Stromal cell of bone marrow (primary cell): ENCODE measurements at regions not wholly inside any gene's neighbourhood (a gene's known extent, or its start where the extent isn't known, plus 50 kb on each side); places are given as distances from the start of the nearest gene placed in this dataset.
"Not testable (repeated sequence)": the region's sequence is repeated elsewhere in the genome, so short reads cannot be mapped to it uniquely, and the experiment has no call there.

Source experiments
- DNase-seq: peaks from one replicate; pipeline ENCODE4 v3.0.0-alpha.2; 2012; ENCODE audit warnings: low read depth

- no peak for DNase-seq
Measured at GRCh38 chr1:166490437-166490991, 323.7 kb upstream of the FAM78B start.

DNA sequence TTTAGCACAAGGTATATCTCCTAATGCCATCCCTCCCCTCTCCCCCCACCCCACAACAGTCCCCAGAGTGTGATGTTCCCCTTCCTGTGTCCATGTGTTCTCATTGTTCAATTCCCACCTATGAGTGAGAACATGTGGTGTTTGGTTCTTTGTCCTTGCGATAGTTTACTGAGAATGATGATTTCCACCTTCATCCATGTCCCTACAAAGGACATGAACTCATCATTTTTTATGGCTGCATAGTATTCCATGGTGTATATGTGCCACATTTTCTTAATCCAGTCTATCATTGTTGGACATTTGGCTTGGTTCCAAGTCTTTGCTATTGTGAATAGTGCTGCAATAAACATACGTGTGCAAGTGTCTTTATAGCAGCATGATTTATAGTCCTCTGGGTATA, 327.0 kb upstream of the FAM78B start:
- not testable (repeated sequence) for DNase-seq

GRCh38 chr1:166507347-166507746, 331.9 kb upstream of the POGK start:
- DNase-seq: no peak

DNA sequence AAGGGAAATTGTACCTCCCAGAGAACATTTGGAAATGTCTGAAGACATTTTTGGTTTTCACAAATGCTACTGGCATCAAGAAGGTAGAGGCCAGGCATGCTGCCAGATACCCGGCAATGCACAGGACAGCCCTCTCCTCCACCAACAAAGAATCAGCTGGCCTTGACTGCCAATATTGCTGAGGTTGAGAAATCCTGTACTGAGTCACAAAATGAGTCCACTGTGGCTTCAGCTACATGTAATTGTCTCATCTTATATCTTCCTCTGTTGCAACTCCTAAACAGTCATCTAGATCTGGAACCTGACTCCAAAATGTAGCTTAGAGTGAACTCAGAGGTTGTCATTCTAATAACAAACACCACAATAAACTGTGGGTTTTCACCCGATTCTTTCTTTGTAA, 327.5 kb upstream of the POGK start:
- no peak for DNase-seq

GRCh38 chr1:166514067-166514466, 325.2 kb upstream of the POGK start:
- DNase-seq: no peak

- DNase-seq: no peak
Measured at GRCh38 chr1:166527752-166528151, 311.5 kb upstream of the POGK start.

DNA sequence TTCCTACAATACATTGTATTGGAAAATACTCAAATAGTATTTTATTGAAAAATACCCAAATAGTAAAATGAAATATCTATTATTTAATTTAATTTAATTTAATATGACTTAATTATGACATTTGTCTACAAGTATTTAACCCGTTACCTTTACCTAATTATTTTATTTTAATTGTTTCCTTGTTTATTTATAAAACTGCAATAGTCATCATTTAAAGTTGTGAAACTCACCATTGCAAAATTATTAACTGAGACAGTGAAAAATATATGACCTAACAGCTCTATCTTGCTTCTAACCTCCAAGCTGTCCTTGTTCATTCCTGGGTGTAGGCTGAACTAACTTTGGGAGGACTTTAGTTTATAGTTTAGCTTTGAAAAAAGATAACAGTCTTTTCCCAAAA, 300.6 kb upstream of the POGK start:
- no peak for DNase-seq

DNA sequence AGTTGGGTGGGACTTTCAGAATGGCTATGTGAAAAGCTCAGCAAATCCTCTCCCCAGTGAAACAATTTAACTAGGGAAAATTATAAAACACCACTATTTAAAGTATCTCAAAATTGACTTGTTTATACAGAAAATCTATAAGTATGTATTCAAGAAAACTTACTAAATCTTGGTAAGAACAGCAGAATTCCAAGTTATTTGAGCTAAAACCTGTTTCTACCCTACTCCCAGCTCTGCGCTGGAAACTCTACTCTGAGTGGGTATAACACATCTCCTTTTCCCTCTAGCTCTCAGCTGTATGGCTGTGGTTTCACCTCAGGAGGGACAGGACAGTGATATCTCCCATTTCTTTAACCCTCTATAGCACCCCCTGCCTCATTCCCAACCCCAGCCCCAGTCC, 295.2 kb upstream of the POGK start:
- DNase-seq: no peak

DNA sequence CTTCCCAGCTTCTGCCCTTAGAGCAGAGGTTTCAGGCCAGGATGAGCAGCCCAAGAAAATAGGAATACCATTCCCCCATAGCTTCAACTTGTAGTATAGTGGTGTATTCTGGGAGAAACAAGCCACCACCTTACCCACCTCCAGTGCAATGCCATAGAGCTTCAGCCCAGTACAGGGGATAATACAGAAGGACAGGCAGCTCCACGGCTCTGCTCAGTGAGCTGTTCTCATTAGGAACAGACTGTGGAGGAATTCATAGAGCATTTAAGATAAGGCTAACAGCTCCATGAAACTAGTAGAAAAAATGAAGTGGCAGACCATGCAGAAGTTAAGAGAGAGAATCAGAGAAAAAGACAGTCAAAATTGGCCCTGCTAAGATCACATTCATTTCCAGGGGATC, 294.7 kb upstream of the POGK start:
- no peak for DNase-seq

- no peak for DNase-seq
Measured at GRCh38 chr1:166552706-166553105, 286.6 kb upstream of the POGK start.

DNA sequence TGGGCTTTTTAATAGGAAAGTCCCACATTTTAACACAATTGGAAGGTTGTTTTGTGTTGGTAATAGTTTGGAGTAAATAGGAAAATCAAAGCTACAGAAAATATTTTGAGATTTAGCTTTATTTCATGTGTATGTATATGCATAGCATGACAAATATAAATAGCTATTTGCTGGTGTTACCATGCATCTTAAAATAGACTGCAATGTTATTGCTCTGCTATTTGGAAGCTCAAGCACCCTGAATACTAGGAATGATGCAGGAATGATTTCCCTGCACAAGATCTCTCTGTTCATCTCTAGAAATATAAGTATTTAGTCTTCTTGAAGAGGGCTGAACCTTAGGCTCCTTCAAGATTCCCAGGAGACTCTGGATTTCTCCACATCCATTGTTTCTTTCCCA, 268.3 kb upstream of the POGK start:
- DNase-seq: no peak

GRCh38 chr1:166573199-166573598, 266.1 kb upstream of the POGK start:
- no peak for DNase-seq

DNA sequence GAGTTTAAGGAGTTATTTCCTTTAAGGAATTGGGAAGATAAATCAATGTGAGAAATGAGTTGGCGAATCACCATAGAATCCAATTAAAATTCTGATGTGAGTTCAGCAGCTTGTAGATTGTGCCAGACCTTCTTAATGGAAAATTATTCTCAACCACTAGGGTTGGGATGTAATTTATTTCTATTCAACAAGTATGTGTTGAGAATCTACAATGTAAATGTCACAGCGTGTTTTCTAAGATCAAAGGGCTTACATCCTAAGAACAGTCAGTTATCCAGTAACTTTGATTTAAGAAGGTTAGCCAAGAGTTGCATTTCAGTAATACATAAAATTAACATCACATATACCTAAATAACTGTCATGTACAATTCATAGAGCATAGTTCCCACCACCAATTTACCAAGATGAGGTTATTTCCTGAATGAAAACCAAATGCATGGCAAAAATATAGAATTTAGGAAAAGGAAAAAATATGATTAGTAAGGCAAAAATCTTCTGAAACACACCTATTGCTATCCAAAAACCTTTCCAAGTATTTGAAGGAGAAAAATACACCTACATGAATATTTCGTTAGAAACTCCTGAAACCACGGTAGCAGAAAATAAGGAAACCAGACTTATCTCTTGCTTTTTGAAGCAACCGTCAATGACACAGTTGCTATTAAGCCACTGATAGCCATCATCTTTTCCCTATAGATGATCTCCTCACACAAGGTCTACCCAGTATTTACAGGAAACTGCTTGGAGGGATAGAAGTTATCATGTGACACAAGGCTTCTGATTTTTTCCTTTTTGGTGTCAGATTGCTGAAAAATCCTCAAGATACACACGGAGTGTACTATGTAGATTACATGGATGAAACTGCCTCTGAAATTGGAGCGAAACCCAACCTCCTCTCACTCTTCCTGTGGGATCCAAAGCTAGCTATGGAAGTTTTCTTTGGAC, 259.4 kb upstream of the POGK start:
- no peak for DNase-seq

GRCh38 chr1:166588741-166589140, 250.5 kb upstream of the POGK start:
- DNase-seq: no peak

DNA sequence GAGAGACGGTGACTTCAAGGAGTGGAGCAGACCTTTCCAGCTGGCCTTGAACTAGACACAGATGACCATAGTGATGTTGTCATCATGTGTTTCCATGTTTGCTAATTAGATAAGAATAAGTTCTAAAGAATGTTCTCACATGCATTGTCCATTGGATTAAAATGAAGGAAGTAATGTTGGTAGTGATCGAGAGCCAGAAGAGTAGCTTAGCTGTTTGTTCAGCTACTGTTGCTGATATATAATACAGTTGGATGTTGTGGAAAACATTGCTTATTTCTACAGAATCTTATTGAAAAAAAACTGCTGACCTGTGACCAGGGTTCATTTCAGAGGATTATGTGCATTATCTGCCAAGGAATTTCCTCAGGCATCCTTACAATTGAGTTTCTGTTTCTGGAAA, 249.1 kb upstream of the POGK start:
- DNase-seq: no peak

GRCh38 chr1:166594646-166595045, 244.6 kb upstream of the POGK start:
- no peak for DNase-seq

- no peak for DNase-seq
Measured at GRCh38 chr1:166597516-166597915, 241.8 kb upstream of the POGK start.

DNA sequence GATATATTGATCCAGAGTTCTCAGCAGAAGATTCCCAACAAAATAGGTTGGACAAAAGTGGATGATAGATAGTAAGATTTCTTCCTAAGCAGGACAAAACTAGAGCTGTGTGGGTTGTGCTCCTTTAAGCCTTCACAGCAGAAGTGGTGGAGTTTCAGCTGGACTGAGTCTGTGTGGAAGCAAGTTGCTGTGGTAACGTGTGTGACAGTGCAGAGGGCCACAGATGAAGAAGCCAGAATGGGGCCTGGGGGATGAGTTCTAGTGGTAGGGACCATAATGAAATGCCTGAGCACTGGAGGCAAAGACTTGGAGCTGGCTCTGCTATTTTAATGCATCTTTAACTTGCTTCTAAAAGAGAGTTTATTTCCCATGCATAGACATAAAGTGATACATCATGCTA, 238.7 kb upstream of the POGK start:
- no peak for DNase-seq

DNA sequence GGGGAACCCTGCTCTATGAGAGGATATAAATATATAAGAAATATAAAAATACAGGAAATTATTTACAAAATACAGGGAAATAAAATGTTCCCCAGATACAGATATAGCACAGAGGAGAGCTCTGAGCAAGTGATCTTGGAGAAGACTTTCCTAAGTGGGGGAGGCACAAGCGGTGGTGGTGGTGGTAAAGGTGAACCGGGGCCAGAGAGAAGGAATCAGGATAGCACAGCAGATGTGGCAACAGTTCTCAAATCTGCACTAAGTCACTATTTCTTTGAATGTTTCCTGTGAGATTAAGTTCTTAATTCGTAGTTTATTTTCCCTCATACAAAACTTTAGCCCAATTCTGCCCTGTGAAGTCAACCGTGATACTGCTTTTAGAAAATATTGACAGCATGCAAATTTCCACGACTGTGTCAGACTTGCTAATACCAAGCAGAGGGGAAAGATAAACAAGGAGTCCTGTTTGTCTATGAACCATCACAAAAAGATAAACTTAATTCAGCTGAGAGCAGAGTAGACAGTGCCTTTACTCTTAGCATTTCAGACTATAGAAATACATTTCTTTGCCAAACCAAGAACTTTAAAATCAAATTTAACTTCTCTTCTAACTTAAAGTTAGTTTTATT, 237.5 kb upstream of the POGK start:
- no peak for DNase-seq

DNA sequence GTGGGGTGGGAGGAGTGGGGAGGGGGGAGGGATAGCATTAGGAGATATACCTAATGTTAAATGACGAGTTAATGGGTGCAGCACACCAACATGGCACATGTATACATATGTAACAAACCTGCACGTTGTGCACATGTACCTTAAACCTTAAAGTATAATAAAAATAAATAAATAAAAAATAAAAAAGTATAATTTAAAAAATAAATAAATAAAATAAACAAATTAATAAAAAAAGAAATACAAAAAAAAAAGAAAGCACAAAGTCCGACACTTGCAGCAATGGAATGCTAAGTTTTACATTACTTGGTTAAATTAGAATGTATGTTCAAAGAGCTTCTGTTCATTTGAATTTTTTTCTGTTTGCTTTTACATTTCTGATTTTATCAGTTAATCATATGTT, 236.5 kb upstream of the POGK start:
- DNase-seq: not testable (repeated sequence)

- no peak for DNase-seq
Measured at GRCh38 chr1:166603296-166603695, 236.0 kb upstream of the POGK start.

DNA sequence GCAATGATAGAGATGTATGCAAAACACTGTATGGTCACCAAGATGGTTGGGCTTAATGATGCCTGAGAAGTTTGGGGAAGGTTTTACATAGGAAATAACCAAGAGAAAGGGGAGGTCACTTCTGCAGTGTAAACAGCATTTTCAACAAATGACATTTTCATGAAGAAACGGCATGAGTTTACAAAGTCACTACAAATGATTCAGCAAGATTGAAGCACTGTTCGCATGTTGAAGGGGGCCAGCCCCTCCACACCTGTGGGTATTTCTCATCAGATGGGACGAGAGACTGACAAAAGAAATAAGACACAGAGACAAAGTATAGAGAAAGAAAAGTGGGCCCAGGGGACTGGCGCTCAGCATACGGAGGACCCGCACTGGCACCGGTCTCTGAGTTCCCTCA, 234.1 kb upstream of the POGK start:
- DNase-seq: no peak

DNA sequence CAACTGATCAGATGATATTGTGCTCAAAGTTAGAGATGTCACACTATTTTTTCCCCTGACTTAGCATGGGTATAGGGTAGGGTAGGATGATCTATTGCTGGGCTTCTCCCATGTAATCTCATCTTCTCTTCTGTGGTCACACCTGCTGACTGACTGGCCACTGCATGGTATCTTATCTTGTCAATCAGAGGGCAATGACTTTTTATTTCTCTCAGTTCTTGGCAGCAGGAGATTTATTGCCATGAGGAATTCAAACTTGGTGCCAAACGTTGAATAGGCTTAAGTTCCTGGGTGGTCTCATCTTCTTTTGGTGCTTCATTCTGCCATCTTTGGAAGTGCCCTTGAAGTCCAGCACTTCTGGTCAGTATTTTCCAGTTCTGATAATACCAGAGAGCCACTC, 226.4 kb upstream of the POGK start:
- no peak for DNase-seq
